ENCODE measurements at regions not wholly inside any gene's neighbourhood (a gene's known extent, or its start where the extent isn't known, plus 50 kb on each side); places are given as distances from the start of the nearest gene placed in this dataset.
"Not testable (repeated sequence)": the region's sequence is repeated elsewhere in the genome, so short reads cannot be mapped to it uniquely, and the experiment has no call there.

GRCh38 chr7:153012203-153012602 lies 252.7 kb downstream of the ACTR3B start:
- no peak for ATAC-seq

GRCh38 chr7:153017223-153017622 lies 257.7 kb downstream of the ACTR3B start:
- no peak for ATAC-seq

GRCh38 chr7:153021542-153021941 lies 262.0 kb downstream of the ACTR3B start:
- no peak for ATAC-seq

GRCh38 chr7:153022475-153023193 lies 263.1 kb downstream of the ACTR3B start:
- ATAC-seq = no peak

- ATAC-seq = no peak
These were observed 263.6 kb downstream of the ACTR3B start for GRCh38 chr7:153023194-153023592.

- ATAC-seq = no peak
These were observed 267.7 kb downstream of the ACTR3B start for GRCh38 chr7:153027210-153027609.

- ATAC-seq = no peak
These were observed 268.4 kb downstream of the ACTR3B start for GRCh38 chr7:153027904-153028303.

- no peak for ATAC-seq
These were observed 271.4 kb downstream of the ACTR3B start for GRCh38 chr7:153030976-153031375.

GRCh38 chr7:153034791-153035190 lies 275.2 kb downstream of the ACTR3B start:
- no peak for ATAC-seq

GRCh38 chr7:153036396-153037063 lies 277.0 kb downstream of the ACTR3B start:
- ATAC-seq = no peak

- no peak for ATAC-seq
These were observed 283.9 kb downstream of the ACTR3B start for GRCh38 chr7:153043440-153043839.

GRCh38 chr7:153044981-153045380 lies 285.4 kb downstream of the ACTR3B start:
- no peak for ATAC-seq

GRCh38 chr7:153047079-153047959 lies 287.8 kb downstream of the ACTR3B start:
- no peak for ATAC-seq

- no peak for ATAC-seq
These were observed 292.7 kb downstream of the ACTR3B start for GRCh38 chr7:153052206-153052605.

- no peak for ATAC-seq
These were observed 302.5 kb downstream of the ACTR3B start for GRCh38 chr7:153061910-153062528.

GRCh38 chr7:153065051-153065450 lies 305.5 kb downstream of the ACTR3B start:
- ATAC-seq = no peak

- no peak for ATAC-seq
These were observed 307.2 kb downstream of the ACTR3B start for GRCh38 chr7:153066711-153067110.

GRCh38 chr7:153070141-153070540 lies 310.6 kb downstream of the ACTR3B start:
- no peak for ATAC-seq

- no peak for ATAC-seq
These were observed 313.3 kb downstream of the ACTR3B start for GRCh38 chr7:153072806-153073205.

GRCh38 chr7:153076289-153076688 lies 316.7 kb downstream of the ACTR3B start:
- not testable (repeated sequence) for ATAC-seq

- ATAC-seq = no peak
These were observed 321.9 kb downstream of the ACTR3B start for GRCh38 chr7:153081496-153081895.

- no peak for ATAC-seq
These were observed 324.7 kb downstream of the ACTR3B start for GRCh38 chr7:153084278-153084677.

- no peak for ATAC-seq
These were observed 327.9 kb downstream of the ACTR3B start for GRCh38 chr7:153087498-153087897.

Data from esophagus mucosa (tissue), 1 donor.